HEK293 (cell line): ENCODE measurements at regions not wholly inside any gene's neighbourhood (a gene's known extent, or its start where the extent isn't known, plus 50 kb on each side); places are given as distances from the start of the nearest gene placed in this dataset.

Experiments
- EGR2 ChIP-seq: fragments of 450-650 bp; formaldehyde crosslinking; IDR thresholded peaks from 2 replicates; pipeline ENCODE4 v1.5.1; 2016; ENCODE audit warnings: low read depth, missing biosample characterization, missing genetic modification characterization
- HOXA7 ChIP-seq: sonication (generic); formaldehyde crosslinking; IDR thresholded peaks from 2 replicates; pipeline ENCODE4 v1.8.1; 2022; ENCODE audit warnings: missing genetic modification reagents, borderline replicate concordance
- PRDM1 ChIP-seq: fragments of 450-650 bp; formaldehyde crosslinking; IDR thresholded peaks from 2 replicates; pipeline ENCODE4; 2016; ENCODE audit warnings: missing biosample characterization, missing genetic modification characterization
- SP2 ChIP-seq: fragments of 450-650 bp; formaldehyde crosslinking; IDR thresholded peaks from 2 replicates; pipeline ENCODE4 v1.5.1; 2016; ENCODE audit warnings: missing biosample characterization, missing genetic modification characterization
- ZBTB10 ChIP-seq: fragments of 450-650 bp; formaldehyde crosslinking; IDR thresholded peaks from 2 replicates; pipeline ENCODE4 v1.5.1; 2016; ENCODE audit warnings: missing biosample characterization, missing genetic modification characterization
- ZBTB26 ChIP-seq: fragments of 450-650 bp; formaldehyde crosslinking; optimal IDR thresholded peaks from 2 replicates; pipeline ENCODE3; 2016; ENCODE audit warnings: missing biosample characterization, mild to moderate bottlenecking, missing genetic modification characterization
- ZNF280C ChIP-seq: fragments of 450-650 bp; formaldehyde crosslinking; IDR thresholded peaks from 2 replicates; pipeline ENCODE4 v1.5.1; 2016; ENCODE audit warnings: missing biosample characterization, missing genetic modification characterization
- ZNF449 ChIP-seq: fragments of 450-650 bp; formaldehyde crosslinking; IDR thresholded peaks from 2 replicates; pipeline ENCODE4 v1.5.1; 2017; ENCODE audit warnings: missing biosample characterization, mild to moderate bottlenecking, missing genetic modification characterization, moderate library complexity
- ZNF768 ChIP-seq: fragments of 450-650 bp; formaldehyde crosslinking; IDR thresholded peaks from 2 replicates; pipeline ENCODE4 v1.5.1; 2018; ENCODE audit warnings: missing biosample characterization, mild to moderate bottlenecking, missing genetic modification characterization
- TF ChIP-seq, protein P1 (sequence below): fragments of 450-650 bp; formaldehyde crosslinking; IDR thresholded peaks from 2 replicates; pipeline ENCODE4 v1.5.1; 2016; ENCODE audit warnings: missing biosample characterization, missing genetic modification characterization

GRCh38 chr13:65594298-65594781 lies 1635.8 kb downstream of the PCDH9 start:
- TF ChIP-seq, protein P1, sequence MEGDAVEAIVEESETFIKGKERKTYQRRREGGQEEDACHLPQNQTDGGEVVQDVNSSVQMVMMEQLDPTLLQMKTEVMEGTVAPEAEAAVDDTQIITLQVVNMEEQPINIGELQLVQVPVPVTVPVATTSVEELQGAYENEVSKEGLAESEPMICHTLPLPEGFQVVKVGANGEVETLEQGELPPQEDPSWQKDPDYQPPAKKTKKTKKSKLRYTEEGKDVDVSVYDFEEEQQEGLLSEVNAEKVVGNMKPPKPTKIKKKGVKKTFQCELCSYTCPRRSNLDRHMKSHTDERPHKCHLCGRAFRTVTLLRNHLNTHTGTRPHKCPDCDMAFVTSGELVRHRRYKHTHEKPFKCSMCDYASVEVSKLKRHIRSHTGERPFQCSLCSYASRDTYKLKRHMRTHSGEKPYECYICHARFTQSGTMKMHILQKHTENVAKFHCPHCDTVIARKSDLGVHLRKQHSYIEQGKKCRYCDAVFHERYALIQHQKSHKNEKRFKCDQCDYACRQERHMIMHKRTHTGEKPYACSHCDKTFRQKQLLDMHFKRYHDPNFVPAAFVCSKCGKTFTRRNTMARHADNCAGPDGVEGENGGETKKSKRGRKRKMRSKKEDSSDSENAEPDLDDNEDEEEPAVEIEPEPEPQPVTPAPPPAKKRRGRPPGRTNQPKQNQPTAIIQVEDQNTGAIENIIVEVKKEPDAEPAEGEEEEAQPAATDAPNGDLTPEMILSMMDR (tag by site-specific recombination) = no peak
- no peak for TF ChIP-seq ZBTB26
- no peak for TF ChIP-seq HOXA7 (CRISPR knock-in tag)
- no peak for TF ChIP-seq ZBTB10 (tag by site-specific recombination)
- TF ChIP-seq ZNF280C (tag by site-specific recombination) = no peak
- TF ChIP-seq PRDM1 (tag by site-specific recombination) = no peak
- no peak for TF ChIP-seq EGR2 (tag by site-specific recombination)
- no peak for TF ChIP-seq ZNF768
- no peak for TF ChIP-seq ZNF449 (tag by site-specific recombination)
- TF ChIP-seq SP2 (tag by site-specific recombination) = no peak
